ELF-1 (cell line): ENCODE measurements at regions not wholly inside any gene's neighbourhood (a gene's known extent, or its start where the extent isn't known, plus 50 kb on each side); places are given as distances from the start of the nearest gene placed in this dataset.
"Not testable (repeated sequence)": the region's sequence is repeated elsewhere in the genome, so short reads cannot be mapped to it uniquely, and the experiment has no call there.

Source experiments
- DNase-seq: peaks from one replicate; pipeline ENCODE4 v3.0.0-alpha.2; 2016; ENCODE audit warnings: low read depth, low spot score

DNA sequence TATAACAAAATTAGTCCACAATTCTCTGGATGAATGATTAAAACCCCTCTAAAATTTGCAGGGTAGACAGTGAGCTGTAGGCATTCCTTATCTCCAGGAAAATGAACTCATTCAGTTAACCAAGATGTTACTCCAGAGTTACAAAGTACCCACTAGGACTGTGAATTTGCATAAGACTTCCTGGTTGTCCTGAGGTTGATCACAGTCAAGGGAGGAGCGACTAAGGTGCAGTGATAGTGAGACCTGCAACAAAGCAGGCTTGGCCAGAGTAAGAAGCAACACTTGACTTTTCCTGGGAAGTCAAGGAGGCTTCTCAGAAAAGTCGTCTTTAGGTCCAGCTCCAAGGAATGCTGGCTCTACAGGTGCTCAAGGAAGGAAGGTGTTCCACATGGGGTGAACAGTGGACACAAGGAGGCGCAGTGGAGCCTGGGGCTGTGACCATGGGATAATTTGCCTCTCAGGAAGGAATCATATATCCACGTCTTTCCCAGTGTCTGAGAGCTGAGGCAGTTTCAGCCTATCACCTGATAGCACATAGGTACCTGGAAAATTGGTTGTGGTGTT is 821.1 kb upstream of the EEF2KMT start:
- DNase-seq, result peak; percentile 70

DNA sequence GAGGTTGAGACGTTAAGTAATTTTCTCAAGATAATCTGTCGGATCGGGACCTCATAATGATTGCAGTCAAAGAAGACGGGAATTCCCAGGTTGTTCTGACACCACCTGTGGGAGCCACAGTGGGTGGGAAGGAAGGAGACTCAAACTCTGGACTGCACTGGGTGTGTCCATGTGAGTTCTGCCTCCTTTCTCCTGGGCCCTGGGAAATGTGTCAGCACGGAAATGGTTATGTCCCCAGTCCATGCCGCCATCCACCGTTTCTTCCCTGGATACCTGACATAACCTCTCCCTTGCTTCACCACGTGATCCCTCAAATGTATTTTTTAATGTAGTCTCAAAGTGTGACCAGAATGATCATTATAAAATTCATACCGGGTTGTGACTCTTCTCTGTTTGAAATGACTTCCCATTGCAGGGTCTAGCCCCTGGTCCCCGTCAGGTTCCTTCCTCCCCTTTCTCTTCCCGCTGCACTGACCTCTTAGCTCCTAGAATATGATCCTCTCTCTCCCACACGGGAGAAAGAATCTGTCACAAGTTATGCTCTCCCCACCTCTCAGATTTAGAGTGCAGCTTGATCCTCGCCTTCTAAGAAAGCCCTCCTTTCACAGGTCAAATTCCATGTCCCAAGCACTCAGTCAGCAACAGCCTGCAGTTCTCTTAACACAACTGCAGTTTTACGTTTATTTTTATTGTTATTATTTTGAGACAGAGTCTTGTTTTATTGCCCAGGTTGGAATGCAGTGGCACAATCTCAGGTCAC is 820.0 kb upstream of the EEF2KMT start:
- DNase-seq, result no peak

DNA sequence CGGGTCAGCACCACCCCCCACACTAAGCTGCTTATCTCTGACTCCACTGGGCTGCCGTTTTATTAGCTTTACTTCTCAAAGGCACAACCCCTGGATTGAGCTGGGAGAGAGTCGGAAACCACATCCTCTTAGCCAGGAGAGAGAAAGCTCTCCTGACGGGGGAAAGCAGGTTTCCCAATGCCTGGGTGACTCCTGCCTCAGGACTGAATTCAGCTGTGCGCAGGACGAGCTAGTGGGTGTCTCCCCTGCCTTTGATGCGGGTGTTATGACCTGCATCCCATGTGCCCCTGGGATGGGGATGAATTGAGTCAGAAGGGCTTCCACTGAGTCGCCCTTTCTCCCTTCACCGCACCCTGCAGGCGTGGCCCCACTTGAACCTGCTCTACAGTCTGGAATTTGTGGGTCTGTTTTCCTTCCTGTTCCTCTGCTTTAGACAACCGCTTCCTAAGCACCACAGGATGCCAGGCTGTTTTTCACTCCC is 819.2 kb upstream of the EEF2KMT start:
- DNase-seq, result peak; percentile 21

DNA sequence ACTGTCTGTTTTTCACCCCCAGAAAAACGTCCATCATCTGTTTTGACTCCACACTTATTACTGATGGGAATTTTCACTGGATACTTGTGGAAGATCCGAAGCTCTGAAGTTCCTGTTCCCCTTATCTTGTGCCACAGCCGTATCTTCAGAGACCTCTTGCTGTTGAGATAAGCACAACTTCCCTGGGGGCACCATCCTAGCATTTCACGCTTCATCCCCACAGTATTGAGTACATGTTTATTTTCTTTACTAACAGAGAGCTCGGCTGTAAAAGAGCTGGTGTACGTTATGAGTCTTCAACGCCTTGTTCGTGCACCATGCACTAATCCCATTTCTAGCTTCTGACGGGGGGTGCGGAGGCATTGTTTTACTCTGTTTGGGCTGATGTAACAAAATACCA is 813.6 kb upstream of the EEF2KMT start:
- DNase-seq, result no peak

DNA sequence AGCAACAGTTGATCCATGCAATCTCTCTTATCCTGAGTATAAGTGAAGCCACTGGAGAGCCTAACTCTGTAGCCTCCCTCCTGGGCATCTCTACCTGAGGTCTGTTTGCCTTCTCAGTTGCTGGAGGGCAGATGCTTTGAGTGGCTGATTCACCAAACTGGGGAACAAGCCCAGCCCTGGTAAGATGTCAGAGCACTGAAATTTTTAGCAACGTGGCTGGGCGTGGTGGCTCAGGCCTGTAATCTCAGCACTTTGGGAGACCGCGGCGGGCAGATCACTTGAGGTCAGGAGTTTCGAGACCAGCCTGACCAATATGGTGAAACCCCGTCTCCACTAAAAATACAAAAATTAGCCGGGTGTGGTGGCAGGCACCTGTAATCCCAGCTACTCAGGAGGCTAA is 812.0 kb upstream of the EEF2KMT start:
- not testable (repeated sequence) for DNase-seq

DNA sequence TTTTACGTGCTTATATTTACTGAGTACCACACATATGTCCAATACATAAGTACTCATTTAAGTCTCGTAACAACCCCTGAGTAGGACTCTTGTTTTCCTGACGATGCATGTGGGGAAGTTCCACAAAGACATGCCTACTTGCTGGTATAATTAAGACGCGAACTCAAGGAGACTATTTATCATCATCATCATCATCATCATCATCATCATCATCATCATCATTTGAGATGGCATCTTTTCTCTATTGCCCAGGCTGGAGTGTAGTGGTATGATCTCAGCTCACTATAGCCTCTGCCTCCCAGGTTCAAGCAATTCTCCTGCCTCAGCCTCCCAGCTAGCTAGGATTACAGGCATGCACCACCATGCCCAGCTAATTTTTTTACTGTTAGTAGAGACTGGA is 809.9 kb upstream of the EEF2KMT start:
- DNase-seq, result no peak

DNA sequence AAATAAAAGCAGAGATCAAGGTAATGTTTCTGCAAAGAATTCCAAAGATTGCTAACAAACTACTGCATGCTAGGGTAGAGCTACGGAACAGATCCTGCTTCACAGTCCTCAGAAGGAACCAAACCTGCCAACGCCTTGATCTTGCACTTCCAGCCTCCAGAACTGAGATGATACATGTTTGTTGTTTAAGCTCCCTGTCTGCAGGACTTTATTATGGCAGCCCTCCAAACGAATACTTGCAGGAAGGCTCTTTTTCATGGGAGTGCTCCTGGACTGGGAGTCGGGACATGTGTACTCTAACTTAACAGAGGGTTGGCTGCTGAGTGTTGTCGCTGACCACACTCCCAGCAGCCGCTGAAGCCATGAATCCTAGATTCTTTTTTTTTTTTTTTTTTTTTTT is 808.8 kb upstream of the EEF2KMT start:
- DNase-seq, result no peak

DNA sequence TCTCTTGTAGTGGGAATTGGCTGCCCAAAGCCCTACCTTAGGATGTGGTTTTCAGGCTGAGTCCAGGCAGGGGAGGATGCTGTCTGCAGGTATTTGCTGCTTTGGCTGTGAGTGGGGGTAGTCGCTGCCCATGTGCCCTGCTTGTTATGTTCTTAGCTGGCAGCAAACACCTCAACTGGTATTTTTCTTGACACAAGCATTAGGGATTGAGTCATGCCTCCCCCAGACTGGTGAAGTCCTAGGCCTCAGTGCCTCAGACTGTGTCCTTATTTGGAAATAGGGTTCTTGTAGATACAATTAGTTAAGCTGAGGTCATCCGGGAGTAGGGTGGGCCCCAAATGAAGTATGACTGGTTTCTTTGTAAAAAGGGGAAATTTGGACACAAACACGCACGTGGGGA is 808.3 kb upstream of the EEF2KMT start:
- no peak for DNase-seq

DNA sequence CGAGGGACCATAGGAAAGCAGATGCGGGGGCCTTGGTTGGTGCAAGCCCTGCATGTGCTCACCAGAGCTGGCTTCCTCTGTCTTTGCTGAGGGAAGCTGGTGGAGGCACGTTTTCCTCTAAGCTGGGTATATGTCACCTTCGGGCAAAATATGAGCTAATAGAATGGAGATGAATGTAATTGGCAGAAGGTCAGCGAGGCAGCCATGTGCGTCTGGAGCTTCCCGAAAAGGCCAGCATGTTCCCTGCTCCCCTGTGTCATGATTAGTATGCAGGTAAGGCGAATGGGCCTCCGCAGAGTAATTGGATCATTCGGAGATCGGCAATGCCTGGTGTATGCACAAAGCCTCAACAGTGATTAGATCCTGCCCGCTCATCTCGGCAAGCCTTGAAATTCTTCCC is 806.2 kb upstream of the EEF2KMT start:
- no peak for DNase-seq

DNA sequence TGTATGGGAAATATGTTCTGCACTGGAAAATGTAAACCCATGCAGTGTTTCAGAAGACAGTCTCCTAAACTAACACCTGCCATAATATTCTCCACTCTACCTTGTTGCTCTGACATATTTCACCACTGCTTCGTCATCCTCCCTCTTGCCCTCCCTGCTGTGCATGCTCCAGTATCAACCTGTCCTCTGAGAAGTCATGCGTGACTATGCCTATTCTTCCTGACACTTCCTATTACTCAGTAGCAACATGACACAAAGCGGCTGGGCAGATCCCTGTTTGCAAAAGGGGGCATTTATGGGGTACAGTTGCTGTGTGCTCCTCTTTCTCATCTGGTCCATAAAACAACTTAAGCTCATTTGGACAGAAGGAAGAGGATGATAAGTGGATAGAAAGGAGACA is 805.6 kb upstream of the EEF2KMT start:
- DNase-seq, result no peak

DNA sequence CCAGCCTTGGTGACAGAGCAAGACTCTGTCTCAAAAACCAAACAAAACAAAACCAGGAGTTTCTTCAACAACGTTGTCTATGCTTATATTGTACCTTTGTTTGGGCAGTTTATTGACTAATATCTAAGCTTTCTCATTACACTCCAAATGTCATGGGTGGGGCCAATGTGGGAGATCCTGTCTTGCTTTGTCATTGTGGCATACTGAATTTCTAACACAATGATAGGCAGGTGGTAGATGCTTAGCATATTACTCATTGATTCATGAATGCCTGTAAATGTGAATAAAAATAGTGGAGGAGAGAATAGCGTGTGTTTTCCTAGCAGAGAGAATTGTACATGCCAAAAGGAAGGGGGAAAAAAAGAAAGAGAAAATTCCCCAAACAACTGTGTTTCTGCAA is 802.5 kb upstream of the EEF2KMT start:
- DNase-seq, result no peak

DNA sequence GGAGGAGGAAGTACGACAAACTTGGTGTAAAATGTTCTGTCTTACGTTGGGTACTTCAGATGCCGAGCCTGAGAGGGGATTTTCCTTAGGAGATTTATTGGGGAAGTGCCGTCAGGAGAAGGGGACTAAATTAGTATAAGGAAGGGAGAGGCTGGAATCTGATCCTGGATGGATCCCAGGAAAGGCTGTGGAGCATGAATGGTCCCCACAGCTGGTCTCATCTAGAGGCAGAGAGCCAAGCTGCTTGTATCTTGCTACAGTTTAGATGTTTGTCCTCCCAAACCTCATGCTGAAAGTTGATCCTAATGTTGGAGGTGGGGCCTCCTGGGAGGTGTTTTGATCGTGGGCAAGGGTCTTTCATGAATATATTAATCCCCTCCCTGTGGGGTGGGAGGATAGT is 798.4 kb upstream of the EEF2KMT start:
- DNase-seq, result no peak

DNA sequence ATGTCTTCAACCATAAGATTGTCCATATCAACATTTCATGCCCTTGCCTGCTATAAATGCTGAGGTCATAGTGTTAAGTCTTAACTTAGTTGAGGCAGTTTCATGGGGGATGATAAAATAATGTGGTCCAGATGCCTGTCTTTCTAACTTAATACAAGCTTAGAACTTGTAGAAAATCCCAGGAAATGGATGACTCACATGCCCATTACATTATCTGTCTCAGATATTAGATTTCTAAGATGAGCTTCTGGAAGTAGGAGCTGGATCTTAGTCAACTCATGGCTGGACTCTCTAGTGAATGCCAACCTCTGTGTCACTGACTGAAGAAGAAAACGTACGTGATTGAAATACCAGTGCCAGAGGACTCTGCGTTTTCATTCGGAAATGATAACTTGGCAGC is 797.5 kb upstream of the EEF2KMT start:
- DNase-seq, result no peak

DNA sequence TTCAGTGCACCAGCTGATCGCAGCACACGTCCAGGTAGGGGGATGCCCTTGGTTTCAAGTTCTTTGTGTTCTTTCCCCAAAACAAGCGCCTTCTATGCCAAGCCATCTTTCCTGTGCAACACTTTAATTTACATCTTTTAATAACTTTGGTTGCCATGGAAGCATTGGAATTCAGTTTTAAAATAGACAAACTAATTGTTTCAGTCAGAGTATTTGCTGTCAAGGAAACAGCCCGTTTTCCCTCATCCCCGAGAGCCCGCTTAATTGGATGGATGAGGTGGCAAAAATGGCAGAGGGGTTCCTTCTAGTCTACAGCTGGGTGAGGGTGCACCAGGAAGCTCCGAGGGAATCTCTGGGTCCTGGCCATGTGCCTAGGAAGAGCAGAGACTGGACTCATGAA is 793.7 kb upstream of the EEF2KMT start:
- DNase-seq, result no peak

DNA sequence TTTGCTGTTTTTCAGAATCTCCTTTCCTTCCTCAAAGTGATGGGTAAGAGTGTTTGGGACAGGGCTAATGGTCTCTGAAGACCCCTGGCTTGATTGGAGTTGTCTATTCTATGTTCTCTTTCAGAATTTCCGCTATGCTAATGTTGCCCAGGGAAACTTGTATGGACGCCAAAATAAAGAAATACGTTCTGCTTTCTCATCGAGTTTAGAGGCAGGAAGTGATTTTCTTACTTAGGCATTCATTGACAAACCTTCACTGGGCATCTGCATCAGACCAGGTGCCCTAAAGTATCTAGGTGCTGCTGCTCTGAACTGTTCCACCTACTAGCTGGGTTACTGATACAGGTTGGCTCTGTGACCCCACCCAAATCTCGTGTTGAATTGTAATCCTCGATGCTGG is 787.9 kb upstream of the EEF2KMT start:
- no peak for DNase-seq

DNA sequence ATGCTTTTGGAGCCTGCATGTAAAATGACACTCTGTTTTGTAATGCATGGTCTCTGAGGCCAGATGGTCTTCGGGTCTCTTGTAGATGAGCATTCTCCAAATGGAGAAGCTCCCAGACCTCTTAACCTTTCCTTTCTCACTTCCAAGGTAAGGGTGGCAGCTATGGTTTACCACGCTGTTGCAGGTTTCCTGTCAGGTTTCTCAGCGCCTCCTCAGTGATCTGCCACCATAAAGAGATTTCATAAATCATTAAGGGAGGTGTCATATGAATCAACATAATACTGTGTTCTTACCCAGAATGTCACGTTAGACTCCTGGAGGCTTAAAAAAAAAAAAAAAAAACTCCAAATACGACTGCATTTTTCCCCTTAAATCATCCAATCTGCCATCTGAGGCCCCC is 787.4 kb upstream of the EEF2KMT start:
- no peak for DNase-seq

DNA sequence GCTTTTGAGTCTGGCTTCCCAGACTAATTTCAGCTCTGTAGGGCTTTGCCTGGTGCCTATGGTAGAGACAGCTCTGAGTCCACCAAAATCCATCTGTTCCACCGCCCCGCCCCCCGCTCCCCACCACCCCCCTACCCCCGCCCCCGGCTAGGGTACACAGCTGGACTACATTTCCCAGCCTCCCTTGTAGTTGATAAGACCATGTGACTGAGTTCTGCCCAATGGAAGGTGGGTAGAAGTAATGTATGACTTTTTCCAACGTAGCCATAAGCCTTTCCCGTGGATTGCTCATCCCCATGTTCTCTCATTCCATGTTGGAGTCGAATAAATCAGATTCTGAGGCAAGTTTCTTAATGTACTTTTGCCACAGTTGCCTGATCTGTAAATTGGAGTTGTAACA is 786.7 kb upstream of the EEF2KMT start:
- DNase-seq, result no peak

DNA sequence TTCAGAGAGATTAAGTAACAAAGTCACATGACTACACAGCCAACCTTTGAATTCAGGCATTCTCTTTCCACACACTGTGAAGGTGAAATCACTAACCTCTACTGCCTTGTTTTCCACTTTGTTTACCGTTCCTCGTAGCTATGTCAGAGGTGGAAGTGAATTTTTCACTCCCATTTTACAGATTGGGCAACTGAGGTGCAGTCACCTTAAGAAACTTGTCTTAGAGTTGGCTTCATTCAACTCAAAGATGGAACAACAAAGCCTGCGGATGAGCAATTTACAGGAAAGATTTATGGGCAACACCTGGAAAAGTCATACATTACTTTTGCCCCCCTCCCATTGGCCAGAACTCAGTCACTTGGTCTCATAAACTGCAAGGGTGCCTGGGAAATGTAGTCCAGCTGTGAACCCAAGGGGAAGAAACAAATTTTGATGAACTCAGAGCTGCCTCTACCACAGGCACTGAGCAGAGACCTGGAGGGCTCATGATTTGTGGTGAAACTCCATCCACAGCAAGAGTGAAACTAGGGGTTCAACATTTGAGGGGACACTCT is 784.6 kb upstream of the EEF2KMT start:
- DNase-seq, result no peak

DNA sequence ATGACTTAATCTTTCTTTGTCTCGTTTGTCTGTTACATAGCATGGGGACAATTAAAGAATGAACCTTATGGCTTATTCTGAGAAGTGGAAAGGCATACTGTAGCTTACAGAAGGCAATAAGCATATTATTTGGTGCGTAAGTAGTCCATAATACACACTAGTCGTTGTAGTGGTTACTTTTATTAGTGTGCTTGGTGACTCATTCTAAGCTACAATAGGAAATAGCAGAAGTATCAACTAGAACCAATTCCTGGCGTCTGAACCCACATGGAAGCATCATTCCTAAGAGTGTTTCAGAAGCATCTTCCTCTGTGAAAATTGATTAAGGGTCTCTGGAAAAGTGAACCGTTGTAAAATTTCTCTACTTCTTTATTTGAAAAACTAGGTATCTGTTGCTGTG is 777.8 kb upstream of the EEF2KMT start:
- DNase-seq, result no peak

DNA sequence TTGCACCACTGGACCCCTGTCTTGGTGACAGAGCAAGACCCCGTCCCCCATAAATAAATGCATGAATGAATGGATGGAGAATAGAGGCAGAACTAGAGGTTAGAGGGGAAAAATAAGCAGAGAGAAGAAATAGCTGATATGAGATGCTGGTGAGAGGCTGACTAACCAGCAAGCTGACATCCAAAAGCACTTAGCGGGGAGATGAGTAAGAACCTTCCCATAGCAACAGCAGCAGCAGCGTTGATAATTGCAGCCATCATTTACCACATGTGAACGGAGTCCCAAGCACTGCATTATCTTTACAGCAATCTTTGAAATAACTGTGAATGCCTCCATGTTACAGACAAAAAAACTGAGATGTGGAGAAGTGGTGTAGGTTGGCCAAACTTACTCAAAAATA is 777.3 kb upstream of the EEF2KMT start:
- no peak for DNase-seq

DNA sequence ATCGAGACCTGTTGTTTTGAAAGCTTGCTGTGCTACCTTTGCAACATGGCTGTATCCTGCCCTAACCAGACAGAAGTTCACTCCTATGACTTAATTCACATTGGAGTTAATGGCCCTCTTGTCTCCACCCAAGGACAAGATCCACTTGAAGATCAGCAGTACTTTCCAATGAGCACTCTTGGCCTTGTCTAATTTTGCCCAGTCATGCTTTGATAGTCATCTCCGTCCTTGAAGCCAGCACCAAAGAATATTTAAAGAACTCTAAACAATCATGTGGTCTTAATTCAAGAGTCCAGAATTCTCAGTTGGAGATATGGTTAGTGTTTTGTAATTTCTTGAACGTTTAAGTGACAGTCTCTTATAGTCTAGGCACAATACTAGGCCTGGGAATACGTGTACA is 775.6 kb upstream of the EEF2KMT start:
- no peak for DNase-seq

DNA sequence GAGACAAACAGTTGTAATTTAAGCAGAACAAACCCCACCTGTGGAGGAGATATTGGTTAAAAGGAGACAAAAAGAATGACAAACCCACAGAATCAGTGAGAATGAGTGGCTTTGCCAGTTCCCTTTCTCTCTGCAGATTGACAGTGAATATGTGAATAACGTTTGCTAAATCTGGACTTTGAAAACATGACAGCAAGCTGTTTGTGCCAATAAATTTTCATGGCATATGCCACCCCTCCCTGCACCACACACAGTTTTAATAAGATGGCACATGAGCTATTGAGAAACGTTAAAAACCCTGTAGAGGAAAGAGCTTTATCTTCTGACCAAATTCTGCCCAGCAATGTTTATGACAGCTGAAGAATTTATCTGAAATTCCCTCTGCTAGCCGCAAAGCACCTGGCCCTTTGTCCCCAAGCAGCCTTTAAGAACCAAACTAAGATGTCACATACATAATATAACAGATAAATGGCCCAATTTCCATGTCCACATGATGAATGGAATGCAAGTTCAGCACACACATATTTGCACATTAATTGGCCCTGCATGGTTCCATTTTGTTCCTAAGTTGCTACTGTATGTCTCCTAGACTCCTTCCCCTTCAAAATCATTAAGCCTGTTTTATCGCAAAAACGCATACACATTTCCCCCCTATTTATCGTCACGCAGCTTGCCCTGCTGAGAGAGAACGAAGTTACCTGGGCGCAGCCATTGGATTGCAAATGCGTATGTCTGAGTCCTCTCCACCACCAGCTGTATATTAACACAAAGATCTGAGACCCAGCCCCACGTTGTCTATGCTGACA is 773.5 kb upstream of the EEF2KMT start:
- no peak for DNase-seq

DNA sequence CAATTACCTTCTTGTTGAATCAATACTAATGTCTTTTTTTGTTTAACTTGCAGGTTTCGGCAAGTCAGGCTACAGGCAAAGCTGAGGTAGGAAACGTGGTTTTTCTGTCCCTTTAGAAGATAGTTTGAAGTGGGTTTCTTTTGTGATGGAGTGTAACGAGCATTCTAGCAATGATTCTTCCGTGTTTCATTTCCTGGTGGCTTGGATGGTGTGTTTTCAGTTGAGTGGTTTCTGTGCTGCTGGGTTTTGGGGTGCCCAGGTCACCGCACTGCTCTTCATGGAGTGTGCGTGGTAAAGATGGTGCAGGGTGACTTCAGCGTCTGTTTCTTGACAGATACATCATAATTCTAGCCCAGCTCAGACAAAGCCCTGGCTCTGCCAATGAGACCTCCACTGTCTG is 769.7 kb upstream of the EEF2KMT start:
- no peak for DNase-seq
